ENCODE measurements at regions not wholly inside any gene's neighbourhood (a gene's known extent, or its start where the extent isn't known, plus 50 kb on each side); places are given as distances from the start of the nearest gene placed in this dataset.

- TF ChIP-seq EZH2 (IDR thresholded peaks at IDR 0.05; ENCODE audit: borderline replicate concordance, insufficient read depth, low read length, poor library complexity, severe bottlenecking) (no peak), CTCF (IDR thresholded peaks at IDR 0.05; ENCODE audit: poor library complexity, severe bottlenecking) (no peak), RAD21 (conservative IDR thresholded peaks at IDR 0.05) (no peak)
Measured at GRCh38 chr6:80530103-80530502, 423.6 kb downstream of the BCKDHB start.
